ENCODE measurements at regions not wholly inside any gene's neighbourhood (a gene's known extent, or its start where the extent isn't known, plus 50 kb on each side); places are given as distances from the start of the nearest gene placed in this dataset.

GRCh38 chr2:217687771-217688170 lies 315.0 kb downstream of the TNS1 start:
- DNase-seq: no peak

GRCh38 chr2:217685255-217685605 lies 317.6 kb downstream of the TNS1 start:
- no peak for DNase-seq

GRCh38 chr2:217684431-217685254 lies 318.2 kb downstream of the TNS1 start:
- no peak for DNase-seq

- DNase-seq: no peak
Observed at GRCh38 chr2:217683106-217683870, 319.5 kb downstream of the TNS1 start.

- DNase-seq: no peak
Observed at GRCh38 chr2:217681791-217682190, 321.0 kb downstream of the TNS1 start.

- no peak for DNase-seq
Observed at GRCh38 chr2:217680381-217680780, 322.4 kb downstream of the TNS1 start.

- DNase-seq: no peak
Observed at GRCh38 chr2:217673627-217674026, 329.2 kb downstream of the TNS1 start.

GRCh38 chr2:217672472-217672871 lies 330.3 kb downstream of the TNS1 start:
- no peak for DNase-seq

GRCh38 chr2:217671871-217672270 lies 330.9 kb downstream of the TNS1 start:
- no peak for DNase-seq

- DNase-seq: no peak
Observed at GRCh38 chr2:217671075-217671474, 331.7 kb downstream of the TNS1 start.

- DNase-seq: no peak
Observed at GRCh38 chr2:217669831-217670230, 333.0 kb downstream of the TNS1 start.

- no peak for DNase-seq
Observed at GRCh38 chr2:217667512-217667911, 335.3 kb downstream of the TNS1 start.

- no peak for DNase-seq
Observed at GRCh38 chr2:217667035-217667434, 335.8 kb downstream of the TNS1 start.

GRCh38 chr2:217666338-217666737 lies 336.5 kb downstream of the TNS1 start:
- no peak for DNase-seq

GRCh38 chr2:217664761-217665160 lies 338.0 kb downstream of the TNS1 start:
- DNase-seq: no peak

GRCh38 chr2:217662984-217663602 lies 339.7 kb downstream of the TNS1 start:
- no peak for DNase-seq

- DNase-seq: no peak
Observed at GRCh38 chr2:217661378-217661777, 341.4 kb downstream of the TNS1 start.

GRCh38 chr2:217660423-217660822 lies 342.4 kb downstream of the TNS1 start:
- no peak for DNase-seq

GRCh38 chr2:217658806-217659205 lies 344.0 kb downstream of the TNS1 start:
- no peak for DNase-seq

- DNase-seq: no peak
Observed at GRCh38 chr2:217657252-217657651, 345.5 kb downstream of the TNS1 start.

GRCh38 chr2:217656316-217656715 lies 346.5 kb downstream of the TNS1 start:
- no peak for DNase-seq

- no peak for DNase-seq
Observed at GRCh38 chr2:217655651-217656050, 347.1 kb downstream of the TNS1 start.

GRCh38 chr2:217654168-217654567 lies 348.6 kb downstream of the TNS1 start:
- no peak for DNase-seq
